Neural cell (in vitro differentiated cells): ENCODE measurements at regions not wholly inside any gene's neighbourhood (a gene's known extent, or its start where the extent isn't known, plus 50 kb on each side); places are given as distances from the start of the nearest gene placed in this dataset.

Source experiments
- CTCF ChIP-seq: fragments of 450-650 bp; IDR thresholded peaks from 2 replicates; pipeline ENCODE4 v1.5.1; 2014; ENCODE audit warnings: antibody characterized with exemption, mild to moderate bottlenecking, moderate library complexity; ENCODE audit not compliant: poor library complexity, severe bottlenecking
- EP300 ChIP-seq: fragments of 450-650 bp; conservative IDR thresholded peaks from 2 replicates; pipeline ENCODE4 v1.6.1; 2014; ENCODE audit warnings: antibody characterized with exemption, mild to moderate bottlenecking, moderate library complexity; ENCODE audit not compliant: poor library complexity, severe bottlenecking
- RAD21 ChIP-seq: fragments of 450-650 bp; conservative IDR thresholded peaks from 2 replicates; pipeline ENCODE4 v1.6.1; 2014; ENCODE audit warnings: antibody characterized with exemption, mild to moderate bottlenecking, moderate library complexity
- TAF1 ChIP-seq: IDR thresholded peaks from 2 replicates; pipeline ENCODE4 v1.6.1; 2012; ENCODE audit warnings: low read depth

DNA sequence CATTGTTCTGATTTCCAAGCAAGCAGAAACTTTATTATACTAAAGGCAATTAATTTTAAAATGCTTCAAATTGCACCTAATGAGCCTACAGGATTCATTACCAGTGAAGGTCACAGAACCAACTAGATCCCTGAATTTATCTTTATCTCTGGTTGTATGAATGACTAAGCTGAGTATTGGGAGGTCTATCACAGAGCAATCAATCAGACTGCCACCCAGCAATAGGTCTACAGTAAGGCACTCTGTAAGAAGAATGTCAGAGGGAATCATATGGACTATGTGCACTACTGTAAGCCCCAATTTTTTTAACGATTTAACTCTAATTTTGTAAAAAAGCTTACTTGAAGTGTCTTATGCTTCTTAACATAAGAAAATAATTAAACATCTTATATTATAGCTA is 707.0 kb downstream of the AMY1C start:
- no peak for TF ChIP-seq CTCF
- TF ChIP-seq EP300, result no peak
- no peak for TF ChIP-seq TAF1
- TF ChIP-seq RAD21, result no peak
